IMR-90 (cell line): ENCODE measurements at regions not wholly inside any gene's neighbourhood (a gene's known extent, or its start where the extent isn't known, plus 50 kb on each side); places are given as distances from the start of the nearest gene placed in this dataset.

ENCODE experiments used
- ATAC-seq: fragments of 200-7000 bp; cut with Tn5 transposase; 2 replicates; pipeline ENCODE4 v1.9.1; 2020; ENCODE audit warnings: low read depth, mild to moderate bottlenecking, moderate library complexity
- BruUV-seq: library from RNA; stranded (reverse); fragments of 400-500 nt; replicated peaks from 2 replicates; lab custom pipeline; 2021; lab: Mats Ljungman, UMichigan
- CTCF ChIA-PET: fragments of 300-600 bp; formaldehyde crosslinking; extraction: SDS; loops from one replicate; lab custom pipeline; 2021; ENCODE audit warnings: antibody characterized with exemption; lab: Yijun Ruan, JAX
- POLR2A ChIA-PET: fragments of 300-600 bp; sonication (Branson Sonifier 250); formaldehyde crosslinking; loops from one replicate; lab custom pipeline; 2022; ENCODE audit warnings: antibody characterized with exemption; ENCODE audit not compliant: unreplicated experiment; lab: Charles Lee
- DNase-seq: peaks from one replicate; pipeline ENCODE4 v3.0.0; 2013
- H2AFZ ChIP-seq: replicated peaks from 2 replicates; pipeline ENCODE3; 2013; ENCODE audit warnings: low read length, mild to moderate bottlenecking; ENCODE audit not compliant: poor library complexity
- H2AK5ac ChIP-seq: 2 replicates; pipeline ENCODE4 v1.6.1; 2013; ENCODE audit warnings: low read depth, low read length, inconsistent platforms
- H2AK9ac ChIP-seq: replicated peaks from 2 replicates; pipeline ENCODE3; 2013; ENCODE audit warnings: mild to moderate bottlenecking, low read depth, low read length, moderate library complexity; ENCODE audit not compliant: poor library complexity
- H2BK120ac ChIP-seq: 2 replicates; pipeline ENCODE4 v1.6.1; 2013; ENCODE audit warnings: low read depth, low read length, inconsistent platforms
- H2BK15ac ChIP-seq: 3 replicates; pipeline ENCODE4 v1.6.1; 2013; ENCODE audit warnings: low read depth, low read length, inconsistent platforms
- H2BK20ac ChIP-seq: 2 replicates; pipeline ENCODE4 v1.6.1; 2013; ENCODE audit warnings: low read depth, mild to moderate bottlenecking, inconsistent platforms, low read length, moderate library complexity
- H2BK5ac ChIP-seq: 2 replicates; pipeline ENCODE4 v1.6.1; 2013; ENCODE audit warnings: mild to moderate bottlenecking, low read depth, low read length, inconsistent platforms; ENCODE audit not compliant: poor library complexity, severe bottlenecking
- H3K14ac ChIP-seq: replicated peaks from 2 replicates; pipeline ENCODE4 v1.6.1; 2013; ENCODE audit warnings: low read depth, low read length, inconsistent platforms
- H3K18ac ChIP-seq: 2 replicates; pipeline ENCODE4 v1.6.1; 2013; ENCODE audit warnings: low read depth, low read length, control low read depth
- H3K23ac ChIP-seq: 2 replicates; pipeline ENCODE4 v1.6.1; 2013; ENCODE audit warnings: low read depth, low read length, inconsistent platforms
- H3K27ac ChIP-seq: 2 replicates; pipeline ENCODE4 v1.5.1; 2013; ENCODE audit warnings: mild to moderate bottlenecking, control low read depth, low read length; ENCODE audit not compliant: insufficient read depth
- H3K27me3 ChIP-seq: 2 replicates; pipeline ENCODE4 v1.6.1; 2013; ENCODE audit warnings: low read length; ENCODE audit not compliant: control insufficient read depth, insufficient read depth
- H3K36me3 ChIP-seq: 2 replicates; pipeline ENCODE4 v1.6.1; 2013; ENCODE audit warnings: low read length, mixed read lengths; ENCODE audit not compliant: control insufficient read depth, insufficient read depth
- H3K4ac ChIP-seq: 2 replicates; pipeline ENCODE4 v1.6.1; 2013; ENCODE audit warnings: low read depth, low read length, inconsistent platforms
- H3K4me1 ChIP-seq: 2 replicates; pipeline ENCODE4 v1.6.1; 2013; ENCODE audit warnings: low read length, mixed read lengths; ENCODE audit not compliant: control insufficient read depth, insufficient read depth
- H3K4me2 ChIP-seq: 2 replicates; pipeline ENCODE4 v1.6.1; 2013; ENCODE audit warnings: low read depth, mild to moderate bottlenecking, control low read depth, low read length, moderate library complexity
- H3K4me3 ChIP-seq: 2 replicates; pipeline ENCODE4 v1.5.1; 2013; ENCODE audit warnings: low read depth, mild to moderate bottlenecking, control low read depth, low read length, moderate library complexity; ENCODE audit not compliant: insufficient read depth
- H3K56ac ChIP-seq: 2 replicates; pipeline ENCODE4 v1.6.1; 2013; ENCODE audit warnings: low read length, inconsistent platforms; ENCODE audit not compliant: insufficient read depth; ENCODE audit errors: extremely low read depth
- H3K79me1 ChIP-seq, 2 experiments: 2 replicates each; pipeline ENCODE4 v1.6.1; 2013; ENCODE audit warnings: low read length in 2 of 2, inconsistent platforms in 1 of 2, low read depth in 1 of 2
- H3K9ac ChIP-seq: 2 replicates; pipeline ENCODE4 v1.6.1; 2013; ENCODE audit warnings: low read depth, low read length, control low read depth
- H3K9me1 ChIP-seq: 2 replicates; pipeline ENCODE4 v1.6.1; 2013; ENCODE audit warnings: low read length, inconsistent platforms; ENCODE audit not compliant: insufficient read depth
- H3K9me3 ChIP-seq: 2 replicates; pipeline ENCODE4 v1.6.1; 2013; ENCODE audit warnings: low read length; ENCODE audit not compliant: control insufficient read depth, insufficient read depth
- H4K20me1 ChIP-seq: 2 replicates; pipeline ENCODE4 v1.6.1; 2013; ENCODE audit warnings: low read length, inconsistent platforms; ENCODE audit not compliant: insufficient read depth
- H4K5ac ChIP-seq: 2 replicates; pipeline ENCODE4 v1.6.1; 2013; ENCODE audit warnings: mild to moderate bottlenecking, low read depth, low read length, control low read depth
- H4K8ac ChIP-seq, 2 experiments: 2 replicates each; pipeline ENCODE4 v1.6.1; 2013; ENCODE audit warnings: low read depth in 2 of 2, low read length in 2 of 2, control low read depth in 1 of 2, inconsistent platforms in 1 of 2
- H4K91ac ChIP-seq: 2 replicates; pipeline ENCODE4 v1.6.1; 2013; ENCODE audit warnings: low read depth, low read length, inconsistent platforms; ENCODE audit not compliant: insufficient read depth
- FOS ChIP-seq: fragments of 150-350 bp; IDR thresholded peaks from 2 replicates; pipeline ENCODE4 v1.6.1; 2016; ENCODE audit warnings: low read depth, low read length
- MAFK ChIP-seq: IDR thresholded peaks from 2 replicates; pipeline ENCODE4 v1.6.1; 2012; ENCODE audit warnings: low read depth, low read length, improper control_type of control experiment
- POLR2A ChIP-seq: IDR thresholded peaks from 2 replicates; pipeline ENCODE4 v1.6.1; 2012; ENCODE audit warnings: mild to moderate bottlenecking, low read depth, low read length
- WGBS, 2 experiments: methylation state at CpG; one replicate each; pipeline versions ENCODE4 v1.1.5 to v1.1.7; 2013; ENCODE audit warnings: missing lambda C conversion rate in 2 of 2; ENCODE audit not compliant: insufficient read length in 1 of 2; ENCODE audit errors: extremely low coverage in 2 of 2; 5-methylcytosine and 5-hydroxymethylcytosine counted together
- dilution Hi-C: fragments of 300-500 bp; cut with HindIII; formaldehyde crosslinking; loops from one replicate; pipeline ENCODE4 v1.14.3; 2018; ENCODE audit warnings: low sequenced_read_pairs; ENCODE audit not compliant: unreplicated experiment
- in situ Hi-C: fragments of 300-500 bp; cut with MboI; formaldehyde crosslinking; loops from 3 replicates; pipeline ENCODE4 v1.14.3; 2019; ENCODE audit warnings: low sequenced_read_pairs, inconsistent platforms, mixed read lengths
- intact Hi-C: fragments of 100-400 bp; cut with micrococcal nuclease; formaldehyde crosslinking; loops from 2 replicates; pipeline ENCODE4 v1.10.0; 2022

GRCh38 chr7:101687081-101687480 is 58.0 kb upstream of the MYL10 start:
- ChIA-PET CTCF (no interaction called here), POLR2A (no interaction called here)
- H3K23ac ChIP-seq: no peak overlapping the region
- no TSS peak for BruUV-seq
- H3K4me1 ChIP-seq: peaks cover 5% of the 10 kb centered on the region
- no peaks in the 10 kb centered on the region for H3K79me1 ChIP-seq
- H2BK20ac ChIP-seq: no peak overlapping the region
- no peak overlapping the region for H3K9ac ChIP-seq
- H3K56ac ChIP-seq: no peak overlapping the region
- H3K27ac ChIP-seq: no peak overlapping the region
- TF ChIP-seq POLR2A (no peak), MAFK (no peak), FOS (no peak)
- no peaks in the 10 kb centered on the region for H3K36me3 ChIP-seq
- dilution Hi-C loops (no loop called here), in situ Hi-C loops (loop anchor here (5.0 to 10.0 kb wide), 2 partner anchors 125 to 548 kb away; no protein-coding TSS in a partner anchor), intact Hi-C loops (loop anchor here (2.0 to 10.0 kb wide), 3 partner anchors 132 to 586 kb away; no protein-coding TSS in a partner anchor)
- no peak overlapping the region for H2BK120ac ChIP-seq
- no peak overlapping the region for H4K8ac ChIP-seq
- no peaks in the 10 kb centered on the region for H4K20me1 ChIP-seq
- peak overlapping the region; percentile 20; the same call in 1 of the 2 replicates for H2AK5ac ChIP-seq
- no peak overlapping the region for H3K4me3 ChIP-seq
- H2BK5ac ChIP-seq: peak overlapping the region; percentile 30
- no peak overlapping the region for H3K18ac ChIP-seq
- H3K14ac ChIP-seq: no peak overlapping the region
- WGBS, 2 experiments: 85% methylated on average over 4 of the region's 5 CpGs; no CpG with 5 or more reads in 1 of the 2 experiments
- no peak overlapping the region for H2AFZ ChIP-seq
- no peak overlapping the region for H4K91ac ChIP-seq
- no peak overlapping the region for H2AK9ac ChIP-seq
- H4K5ac ChIP-seq: no peak overlapping the region
- no peaks in the 10 kb centered on the region; the same call in 1 of the 2 replicates for H3K27me3 ChIP-seq
- H3K4ac ChIP-seq: no peak overlapping the region
- no peak overlapping the region for H3K4me2 ChIP-seq
- DNase-seq: no peak
- no peak for ATAC-seq
- H3K9me3 ChIP-seq: no peaks in the 10 kb centered on the region
- no peaks in the 10 kb centered on the region for H3K9me1 ChIP-seq
- H2BK15ac ChIP-seq: no peak overlapping the region
